Ammon's horn (tissue), 1 donor: ENCODE measurements at regions not wholly inside any gene's neighbourhood (a gene's known extent, or its start where the extent isn't known, plus 50 kb on each side); places are given as distances from the start of the nearest gene placed in this dataset.
"Not testable (repeated sequence)": the region's sequence is repeated elsewhere in the genome, so short reads cannot be mapped to it uniquely, and the experiment has no call there.

Experiments
- DNase-seq: peaks from one replicate; pipeline ENCODE4 v3.0.0-alpha.2; 2016; ENCODE audit warnings: low spot score

DNA sequence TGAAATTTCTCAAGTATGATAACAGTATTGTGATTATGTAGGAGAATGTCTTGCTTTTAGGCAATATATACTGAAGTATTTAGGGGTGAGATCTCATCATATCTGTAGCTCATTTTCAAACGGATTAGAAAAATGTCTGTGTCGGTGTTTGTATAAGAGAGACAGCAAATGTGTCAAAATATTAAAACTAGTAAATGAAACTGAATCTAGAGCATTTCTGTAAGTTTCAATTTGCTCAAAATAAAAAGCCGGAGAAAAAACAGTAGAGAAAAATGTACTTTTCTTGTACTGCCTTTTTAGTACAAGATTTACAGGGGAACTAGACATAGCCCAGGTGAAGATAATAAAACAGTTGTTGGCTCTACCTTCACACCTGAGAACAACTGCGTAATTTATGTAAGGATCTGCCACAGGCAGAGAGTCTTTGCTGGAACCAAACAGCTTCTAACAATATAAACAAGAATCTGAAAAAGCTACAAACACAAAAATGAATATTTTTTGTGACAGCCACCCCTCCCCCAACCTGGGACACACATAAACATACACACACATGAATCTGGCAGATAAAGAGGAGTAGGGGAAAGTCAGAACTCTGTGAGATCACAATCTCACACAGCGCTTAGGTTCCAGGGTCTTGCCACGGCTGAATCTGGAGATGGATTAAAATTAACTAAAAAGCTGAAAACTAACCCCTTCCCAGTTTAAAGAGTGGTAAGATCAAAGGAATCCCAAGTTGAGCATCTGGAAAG lies 153.3 kb downstream of the AVL9 start:
- DNase-seq, result no peak

DNA sequence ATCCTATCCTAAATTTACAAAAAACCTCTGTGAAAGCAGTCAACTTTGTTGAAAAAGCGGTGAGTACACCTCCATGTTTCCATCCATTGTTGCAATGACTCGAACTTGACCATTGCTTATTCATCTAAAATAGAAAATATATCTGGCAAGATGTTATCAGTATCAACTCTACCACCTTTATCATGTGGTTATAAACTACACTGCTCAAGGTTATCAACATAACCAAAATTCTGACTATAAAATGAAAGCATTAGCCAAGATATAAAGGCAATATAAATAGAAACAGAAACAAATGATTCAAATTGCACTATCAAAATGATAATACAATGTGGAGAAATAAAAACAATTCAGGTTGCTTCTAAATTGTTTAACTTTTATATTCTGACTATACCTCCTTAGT lies 150.0 kb downstream of the AVL9 start:
- DNase-seq, result not testable (repeated sequence)

DNA sequence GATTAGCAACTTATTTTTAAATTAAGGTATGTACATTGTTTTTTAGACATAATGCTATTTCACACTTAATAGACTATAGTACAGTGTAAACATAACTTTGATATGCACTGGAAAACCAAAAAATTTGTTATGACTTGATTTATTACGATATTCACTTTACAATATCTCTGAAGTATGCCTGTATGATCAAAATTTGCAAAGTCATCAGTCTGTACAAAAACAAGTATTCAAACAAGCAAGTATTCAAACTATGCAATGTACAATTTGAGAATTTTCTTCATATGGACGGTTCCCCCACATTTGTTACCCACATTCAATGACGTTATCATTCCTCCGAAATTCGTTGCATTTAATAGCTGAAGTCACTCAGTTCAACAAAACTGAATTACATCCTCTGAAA lies 147.9 kb downstream of the AVL9 start:
- DNase-seq, result no peak

DNA sequence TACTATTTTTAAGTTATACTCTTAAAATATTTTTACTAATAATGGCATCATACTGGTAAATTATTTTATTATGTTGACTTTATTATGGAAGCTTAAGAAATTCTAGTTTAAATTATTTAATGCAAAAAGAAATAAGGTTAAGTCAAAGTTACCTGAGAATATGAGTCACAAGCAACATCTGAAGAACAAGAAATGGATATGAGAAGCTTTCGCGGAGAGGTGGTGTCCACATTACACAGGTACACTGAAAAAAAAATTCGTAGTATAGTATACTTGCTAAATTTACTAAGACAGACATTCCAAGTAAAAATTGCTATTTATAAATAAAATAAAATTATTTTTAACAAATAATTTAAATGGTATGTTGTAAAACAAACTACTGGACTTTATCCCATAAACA lies 143.8 kb downstream of the AVL9 start:
- DNase-seq, result no peak

DNA sequence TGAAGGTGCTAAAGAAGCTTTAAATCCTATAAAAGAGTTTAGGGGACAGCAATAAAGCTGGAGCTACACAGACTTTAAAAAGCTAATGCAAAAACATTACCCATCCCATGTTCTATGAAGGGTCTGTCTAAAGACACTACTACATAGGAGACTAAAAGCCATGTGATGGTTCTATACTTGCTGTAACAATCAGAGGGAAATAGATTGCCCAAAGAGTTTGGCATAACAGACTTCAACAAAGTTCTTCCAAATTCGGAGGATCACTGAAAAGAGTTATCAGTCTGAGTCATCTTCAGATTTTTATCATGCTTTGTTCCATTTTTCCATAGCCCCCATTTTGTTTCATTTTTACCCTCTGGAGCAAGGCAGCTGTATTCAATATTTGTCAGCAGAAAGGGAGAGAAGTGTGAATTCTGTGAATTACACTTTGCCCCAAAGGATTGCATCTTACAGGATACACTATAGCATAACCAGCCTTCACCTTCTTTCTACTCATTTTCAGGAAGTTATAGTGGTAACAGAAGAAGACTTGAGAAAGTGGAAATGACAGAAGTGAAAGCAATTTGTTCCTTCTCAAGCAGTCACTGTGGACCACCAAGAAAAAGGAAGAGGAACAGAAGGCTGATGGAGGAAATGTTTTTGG lies 143.3 kb downstream of the AVL9 start:
- DNase-seq, result peak; percentile 45
